WTC11 (cell line): ENCODE measurements at regions not wholly inside any gene's neighbourhood (a gene's known extent, or its start where the extent isn't known, plus 50 kb on each side); places are given as distances from the start of the nearest gene placed in this dataset.
"Not testable (repeated sequence)": the region's sequence is repeated elsewhere in the genome, so short reads cannot be mapped to it uniquely, and the experiment has no call there.

ENCODE experiments used
- ATAC-seq: fragments of 200-7000 bp; cut with Tn5 transposase; 2 replicates; pipeline ENCODE4 v1.10.0; 2021; ENCODE audit warnings: mild to moderate bottlenecking, moderate library complexity
- CTCF ChIA-PET: fragments of 300-600 bp; sonication (Branson Sonifier 250); formaldehyde crosslinking; loops from one replicate; lab custom pipeline; 2021; ENCODE audit warnings: antibody characterized with exemption; lab: Charles Lee
- POLR2A ChIA-PET: fragments of 350-600 bp; sonication (Branson Sonifier 250); formaldehyde crosslinking; loops from one replicate; lab custom pipeline; 2021; ENCODE audit warnings: antibody characterized with exemption; lab: Charles Lee
- DNase-seq: peaks from one replicate; pipeline ENCODE4 v3.0.0; 2021; ENCODE audit warnings: low spot score
- H3K27ac Mint-ChIP-seq: 2 replicates; pipeline ENCODE4 v1.8.0; 2021; ENCODE audit warnings: mixed read lengths
- H3K27me3 Mint-ChIP-seq: 2 replicates; pipeline ENCODE4 v1.8.0; 2021; ENCODE audit warnings: low read depth, mild to moderate bottlenecking, moderate library complexity, mixed read lengths
- H3K36me3 Mint-ChIP-seq: 2 replicates; pipeline ENCODE4 v1.8.0; 2021; ENCODE audit warnings: mixed read lengths
- H3K4me1 Mint-ChIP-seq: 2 replicates; pipeline ENCODE4 v1.8.0; 2022; ENCODE audit warnings: mixed read lengths
- H3K4me3 Mint-ChIP-seq: 2 replicates; pipeline ENCODE4 v1.8.0; 2021; ENCODE audit warnings: mild to moderate bottlenecking, moderate library complexity, mixed read lengths
- H3K9me3 Mint-ChIP-seq: 2 replicates; pipeline ENCODE4 v1.8.0; 2021; ENCODE audit warnings: mixed read lengths
- AFF4 ChIP-seq: sonication (generic); formaldehyde crosslinking; IDR thresholded peaks from 2 replicates; pipeline ENCODE4 v1.8.1; 2023; ENCODE audit warnings: mild to moderate bottlenecking, missing genetic modification reagents, borderline replicate concordance
- ETV6 ChIP-seq: sonication (generic); formaldehyde crosslinking; IDR thresholded peaks from 2 replicates; pipeline ENCODE4 v1.8.1; 2022; ENCODE audit warnings: mild to moderate bottlenecking, missing genetic modification reagents
- FOXK1 ChIP-seq: sonication (generic); formaldehyde crosslinking; IDR thresholded peaks from 2 replicates; pipeline ENCODE4 v1.8.0; 2022; ENCODE audit warnings: mild to moderate bottlenecking, moderate library complexity, missing genetic modification reagents
- FOXP4 ChIP-seq: sonication (generic); formaldehyde crosslinking; IDR thresholded peaks from 2 replicates; pipeline ENCODE4 v1.8.0; 2022; ENCODE audit warnings: mild to moderate bottlenecking, missing genetic modification reagents
- GABPB1 ChIP-seq: sonication (generic); formaldehyde crosslinking; IDR thresholded peaks from 2 replicates; pipeline ENCODE4 v1.8.1; 2023; ENCODE audit warnings: mild to moderate bottlenecking, missing genetic modification reagents
- IRF2 ChIP-seq: sonication (generic); formaldehyde crosslinking; IDR thresholded peaks from 2 replicates; pipeline ENCODE4 v1.8.0; 2022; ENCODE audit warnings: low read depth, missing genetic modification reagents, borderline replicate concordance
- MYBL2 ChIP-seq: sonication (generic); formaldehyde crosslinking; IDR thresholded peaks from 2 replicates; pipeline ENCODE4 v1.8.1; 2023; ENCODE audit warnings: mild to moderate bottlenecking, moderate library complexity, missing genetic modification reagents
- PRRX2 ChIP-seq: fragments of 250-450 bp; sonication (Bioruptor Pico); IDR thresholded peaks from 2 replicates; pipeline ENCODE4 v1.8.0; 2021; ENCODE audit warnings: mild to moderate bottlenecking
- TCF7 ChIP-seq: sonication (generic); formaldehyde crosslinking; IDR thresholded peaks from 2 replicates; pipeline ENCODE4 v1.8.0; 2022; ENCODE audit warnings: mild to moderate bottlenecking, low read depth, missing genetic modification reagents, moderate library complexity
- TEAD1 ChIP-seq: sonication (generic); formaldehyde crosslinking; IDR thresholded peaks from 2 replicates; pipeline ENCODE4 v1.8.0; 2022; ENCODE audit warnings: mild to moderate bottlenecking, missing genetic modification reagents
- ZBTB21 ChIP-seq: sonication (generic); formaldehyde crosslinking; IDR thresholded peaks from 2 replicates; pipeline ENCODE4 v1.8.1; 2023; ENCODE audit warnings: mild to moderate bottlenecking, missing genetic modification reagents, borderline replicate concordance
- ZNF121 ChIP-seq: sonication (generic); formaldehyde crosslinking; IDR thresholded peaks from 2 replicates; pipeline ENCODE4 v1.8.0; 2023; ENCODE audit warnings: missing genetic modification reagents
- ZNF219 ChIP-seq: sonication (generic); formaldehyde crosslinking; IDR thresholded peaks from 2 replicates; pipeline ENCODE4 v1.8.0; 2023; ENCODE audit warnings: missing genetic modification reagents, mild to moderate bottlenecking, borderline replicate concordance
- ZNF232 ChIP-seq: sonication (generic); formaldehyde crosslinking; IDR thresholded peaks from 2 replicates; pipeline ENCODE4 v1.8.0; 2022; ENCODE audit warnings: mild to moderate bottlenecking, missing genetic modification reagents
- ZNF317 ChIP-seq: sonication (generic); formaldehyde crosslinking; IDR thresholded peaks from 2 replicates; pipeline ENCODE4 v1.8.1; 2023; ENCODE audit warnings: low read depth, mild to moderate bottlenecking, moderate library complexity, missing genetic modification reagents, borderline replicate concordance
- ZNF396 ChIP-seq: fragments of 250-450 bp; sonication (Bioruptor Pico); IDR thresholded peaks from 2 replicates; pipeline ENCODE4 v1.8.0; 2021; ENCODE audit warnings: mild to moderate bottlenecking, moderate library complexity, borderline replicate concordance
- ZNF423 ChIP-seq: fragments of 250-450 bp; sonication (Bioruptor Pico); IDR thresholded peaks from 2 replicates; pipeline ENCODE4 v2.1.2; 2022; ENCODE audit warnings: mild to moderate bottlenecking, moderate library complexity
- TF ChIP-seq, protein P1 (sequence below): fragments of 250-450 bp; sonication (Bioruptor Pico); IDR thresholded peaks from 2 replicates; pipeline ENCODE4 v1.9.0; 2021; ENCODE audit warnings: mild to moderate bottlenecking, borderline replicate concordance
- TF ChIP-seq, protein P2 (sequence below): sonication (generic); formaldehyde crosslinking; IDR thresholded peaks from 2 replicates; pipeline ENCODE4 v1.8.0; 2023; ENCODE audit warnings: missing genetic modification reagents

- no peak for TF ChIP-seq FOXP4
- no peak for TF ChIP-seq ZNF423 (CRISPR knock-in tag)
- TF ChIP-seq, protein P1, sequence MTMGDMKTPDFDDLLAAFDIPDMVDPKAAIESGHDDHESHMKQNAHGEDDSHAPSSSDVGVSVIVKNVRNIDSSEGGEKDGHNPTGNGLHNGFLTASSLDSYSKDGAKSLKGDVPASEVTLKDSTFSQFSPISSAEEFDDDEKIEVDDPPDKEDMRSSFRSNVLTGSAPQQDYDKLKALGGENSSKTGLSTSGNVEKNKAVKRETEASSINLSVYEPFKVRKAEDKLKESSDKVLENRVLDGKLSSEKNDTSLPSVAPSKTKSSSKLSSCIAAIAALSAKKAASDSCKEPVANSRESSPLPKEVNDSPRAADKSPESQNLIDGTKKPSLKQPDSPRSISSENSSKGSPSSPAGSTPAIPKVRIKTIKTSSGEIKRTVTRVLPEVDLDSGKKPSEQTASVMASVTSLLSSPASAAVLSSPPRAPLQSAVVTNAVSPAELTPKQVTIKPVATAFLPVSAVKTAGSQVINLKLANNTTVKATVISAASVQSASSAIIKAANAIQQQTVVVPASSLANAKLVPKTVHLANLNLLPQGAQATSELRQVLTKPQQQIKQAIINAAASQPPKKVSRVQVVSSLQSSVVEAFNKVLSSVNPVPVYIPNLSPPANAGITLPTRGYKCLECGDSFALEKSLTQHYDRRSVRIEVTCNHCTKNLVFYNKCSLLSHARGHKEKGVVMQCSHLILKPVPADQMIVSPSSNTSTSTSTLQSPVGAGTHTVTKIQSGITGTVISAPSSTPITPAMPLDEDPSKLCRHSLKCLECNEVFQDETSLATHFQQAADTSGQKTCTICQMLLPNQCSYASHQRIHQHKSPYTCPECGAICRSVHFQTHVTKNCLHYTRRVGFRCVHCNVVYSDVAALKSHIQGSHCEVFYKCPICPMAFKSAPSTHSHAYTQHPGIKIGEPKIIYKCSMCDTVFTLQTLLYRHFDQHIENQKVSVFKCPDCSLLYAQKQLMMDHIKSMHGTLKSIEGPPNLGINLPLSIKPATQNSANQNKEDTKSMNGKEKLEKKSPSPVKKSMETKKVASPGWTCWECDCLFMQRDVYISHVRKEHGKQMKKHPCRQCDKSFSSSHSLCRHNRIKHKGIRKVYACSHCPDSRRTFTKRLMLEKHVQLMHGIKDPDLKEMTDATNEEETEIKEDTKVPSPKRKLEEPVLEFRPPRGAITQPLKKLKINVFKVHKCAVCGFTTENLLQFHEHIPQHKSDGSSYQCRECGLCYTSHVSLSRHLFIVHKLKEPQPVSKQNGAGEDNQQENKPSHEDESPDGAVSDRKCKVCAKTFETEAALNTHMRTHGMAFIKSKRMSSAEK (CRISPR knock-in tag) = no peak
- TF ChIP-seq TEAD1 (CRISPR knock-in tag) = no peak
- TF ChIP-seq, protein P2, sequence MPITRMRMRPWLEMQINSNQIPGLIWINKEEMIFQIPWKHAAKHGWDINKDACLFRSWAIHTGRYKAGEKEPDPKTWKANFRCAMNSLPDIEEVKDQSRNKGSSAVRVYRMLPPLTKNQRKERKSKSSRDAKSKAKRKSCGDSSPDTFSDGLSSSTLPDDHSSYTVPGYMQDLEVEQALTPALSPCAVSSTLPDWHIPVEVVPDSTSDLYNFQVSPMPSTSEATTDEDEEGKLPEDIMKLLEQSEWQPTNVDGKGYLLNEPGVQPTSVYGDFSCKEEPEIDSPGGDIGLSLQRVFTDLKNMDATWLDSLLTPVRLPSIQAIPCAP (CRISPR knock-in tag) = no peak
Observed at GRCh38 chr21:9753943-9754342, 767.4 kb upstream of the TPTE start (continued).

DNA sequence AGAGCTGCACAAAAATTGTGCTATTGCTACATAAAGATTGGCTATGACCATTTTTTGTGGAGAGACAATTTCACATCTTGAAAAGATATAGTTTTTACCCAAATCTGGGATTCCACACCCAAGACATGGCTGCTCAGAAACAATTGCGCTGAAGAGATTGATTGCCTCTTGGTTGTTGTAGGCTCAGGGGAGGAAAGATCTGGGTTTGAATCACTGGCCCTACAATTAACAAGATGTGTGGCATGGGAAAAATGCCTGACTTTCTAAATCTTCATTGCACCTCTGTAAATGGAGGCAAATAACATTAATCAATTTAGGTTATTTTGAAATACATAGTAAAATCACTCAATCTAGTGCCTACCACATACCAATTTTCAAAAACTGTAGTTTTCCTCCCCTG, 766.9 kb upstream of the TPTE start:
- POLR2A ChIA-PET, H3K4me1 Mint-ChIP-seq, ATAC-seq, H3K27ac Mint-ChIP-seq, DNase-seq, H3K4me3 Mint-ChIP-seq, H3K27me3 Mint-ChIP-seq, H3K36me3 Mint-ChIP-seq, CTCF ChIA-PET, H3K9me3 Mint-ChIP-seq: not testable (repeated sequence)

- Mint-ChIP-seq H3K4me3 (no peak overlapping the region), H3K36me3 (no peaks in the 10 kb centered on the region; the same call in 1 of the 2 replicates), H3K9me3 (no peaks in the 10 kb centered on the region), H3K27ac (no peak overlapping the region), H3K4me1 (no peaks in the 10 kb centered on the region), H3K27me3 (peaks cover 2% of the 10 kb centered on the region)
- ChIA-PET CTCF (no interaction called here), POLR2A (no interaction called here)
- DNase-seq (no peak), ATAC-seq (no peak)
- TF ChIP-seq ZNF121 (CRISPR knock-in tag) (no peak), ZNF317 (CRISPR knock-in tag) (no peak), ZBTB21 (CRISPR knock-in tag) (no peak), ZNF396 (CRISPR knock-in tag) (no peak), ETV6 (no peak), IRF2 (CRISPR knock-in tag) (no peak)
Observed at GRCh38 chr21:9755611-9756010, 765.8 kb upstream of the TPTE start.

GRCh38 chr21:9756677-9757076, 764.7 kb upstream of the TPTE start:
- no peak overlapping the region for H3K4me3 Mint-ChIP-seq
- H3K27me3 Mint-ChIP-seq = peaks cover 2% of the 10 kb centered on the region
- ChIA-PET POLR2A (no interaction called here), CTCF (no interaction called here)
- H3K9me3 Mint-ChIP-seq = no peaks in the 10 kb centered on the region
- ATAC-seq (no peak), DNase-seq (no peak)
- H3K27ac Mint-ChIP-seq = no peak overlapping the region
- H3K36me3 Mint-ChIP-seq = no peaks in the 10 kb centered on the region; the same call in 1 of the 2 replicates
- no peaks in the 10 kb centered on the region for H3K4me1 Mint-ChIP-seq
- TF ChIP-seq FOXK1 (CRISPR knock-in tag) (no peak), FOXP4 (no peak), PRRX2 (CRISPR knock-in tag) (no peak), ZNF232 (CRISPR knock-in tag) (no peak), GABPB1 (CRISPR knock-in tag) (no peak), ZNF219 (CRISPR knock-in tag) (no peak), MYBL2 (CRISPR knock-in tag) (no peak), AFF4 (CRISPR knock-in tag) (no peak), TCF7 (CRISPR knock-in tag) (no peak)
